Activated T-cell treated with anti-CD3 and anti-CD28 coated beads, Interleukin-2, amount 50 U/mL, for 4 hours (primary cell): ENCODE measurements at regions not wholly inside any gene's neighbourhood (a gene's known extent, or its start where the extent isn't known, plus 50 kb on each side); places are given as distances from the start of the nearest gene placed in this dataset.

Source experiments
- ATAC-seq, 2 donors: fragments of 200-7000 bp; cut with Tn5 transposase; one replicate each; pipeline ENCODE4 v1.10.0; 2021
- DNase-seq: peaks from one replicate; pipeline ENCODE4 v3.0.0-alpha.2; 2020
- H3K27me3 Mint-ChIP-seq: one replicate; pipeline ENCODE4 v1.8.0; 2021; ENCODE audit warnings: low read depth, mixed read lengths
- H3K36me3 Mint-ChIP-seq: one replicate; pipeline ENCODE4 v1.8.0; 2022; ENCODE audit warnings: mixed read lengths; ENCODE audit not compliant: insufficient read depth
- H3K4me1 Mint-ChIP-seq: one replicate; pipeline ENCODE4 v1.8.0; 2021; ENCODE audit warnings: low read depth, mixed read lengths
- H3K4me3 Mint-ChIP-seq: one replicate; pipeline ENCODE4 v1.8.0; 2021; ENCODE audit warnings: mild to moderate bottlenecking, moderate library complexity, mixed read lengths
- H3K9me3 Mint-ChIP-seq: one replicate; pipeline ENCODE4 v1.8.0; 2021; ENCODE audit warnings: mixed read lengths

- Mint-ChIP-seq H3K36me3 (no peaks in the 10 kb centered on the region), H3K4me3 (no peak overlapping the region), H3K27me3 (no peaks in the 10 kb centered on the region), H3K4me1 (no peaks in the 10 kb centered on the region), H3K9me3 (no peaks in the 10 kb centered on the region)
- no peak for DNase-seq
- ATAC-seq: no peak
These were observed 509.7 kb upstream of the MYT1L start for GRCh38 chr2:2840681-2841300.

- Mint-ChIP-seq H3K4me3 (no peak overlapping the region), H3K4me1 (no peaks in the 10 kb centered on the region), H3K36me3 (no peaks in the 10 kb centered on the region), H3K9me3 (no peaks in the 10 kb centered on the region), H3K27me3 (no peaks in the 10 kb centered on the region)
- no peak for ATAC-seq
- DNase-seq: no peak
These were observed 508.9 kb upstream of the MYT1L start for GRCh38 chr2:2839782-2840531.

- H3K4me3 Mint-ChIP-seq: no peak overlapping the region
- ATAC-seq (no peak), DNase-seq (no peak)
- no peaks in the 10 kb centered on the region for H3K9me3 Mint-ChIP-seq
- H3K4me1 Mint-ChIP-seq: no peaks in the 10 kb centered on the region
- H3K36me3 Mint-ChIP-seq: no peaks in the 10 kb centered on the region
- H3K27me3 Mint-ChIP-seq: no peaks in the 10 kb centered on the region
These were observed 508.3 kb upstream of the MYT1L start for GRCh38 chr2:2839393-2839781.

DNA sequence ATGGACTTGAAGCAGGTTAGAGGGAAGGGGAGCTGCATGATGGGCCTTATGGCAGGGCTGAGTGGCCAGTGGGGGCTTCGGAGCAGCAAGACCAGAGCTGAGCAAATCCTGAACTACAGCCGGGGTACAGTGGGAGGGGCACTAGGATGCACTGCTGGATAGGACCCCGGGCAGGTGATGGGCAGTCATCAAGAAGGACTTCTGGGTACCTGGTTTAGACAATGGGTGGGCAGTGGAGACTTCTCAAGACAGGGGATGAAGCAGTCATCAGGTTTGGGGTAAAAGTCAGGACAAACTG lies 507.4 kb upstream of the MYT1L start:
- Mint-ChIP-seq H3K36me3 (no peaks in the 10 kb centered on the region), H3K4me3 (no peak overlapping the region), H3K9me3 (no peaks in the 10 kb centered on the region), H3K4me1 (no peaks in the 10 kb centered on the region), H3K27me3 (no peaks in the 10 kb centered on the region)
- DNase-seq (no peak), ATAC-seq (no peak)

- Mint-ChIP-seq H3K36me3 (no peaks in the 10 kb centered on the region), H3K27me3 (no peaks in the 10 kb centered on the region), H3K9me3 (no peaks in the 10 kb centered on the region), H3K4me1 (no peaks in the 10 kb centered on the region), H3K4me3 (no peak overlapping the region)
- DNase-seq (no peak), ATAC-seq (no peak)
These were observed 506.9 kb upstream of the MYT1L start for GRCh38 chr2:2837746-2838547.

DNA sequence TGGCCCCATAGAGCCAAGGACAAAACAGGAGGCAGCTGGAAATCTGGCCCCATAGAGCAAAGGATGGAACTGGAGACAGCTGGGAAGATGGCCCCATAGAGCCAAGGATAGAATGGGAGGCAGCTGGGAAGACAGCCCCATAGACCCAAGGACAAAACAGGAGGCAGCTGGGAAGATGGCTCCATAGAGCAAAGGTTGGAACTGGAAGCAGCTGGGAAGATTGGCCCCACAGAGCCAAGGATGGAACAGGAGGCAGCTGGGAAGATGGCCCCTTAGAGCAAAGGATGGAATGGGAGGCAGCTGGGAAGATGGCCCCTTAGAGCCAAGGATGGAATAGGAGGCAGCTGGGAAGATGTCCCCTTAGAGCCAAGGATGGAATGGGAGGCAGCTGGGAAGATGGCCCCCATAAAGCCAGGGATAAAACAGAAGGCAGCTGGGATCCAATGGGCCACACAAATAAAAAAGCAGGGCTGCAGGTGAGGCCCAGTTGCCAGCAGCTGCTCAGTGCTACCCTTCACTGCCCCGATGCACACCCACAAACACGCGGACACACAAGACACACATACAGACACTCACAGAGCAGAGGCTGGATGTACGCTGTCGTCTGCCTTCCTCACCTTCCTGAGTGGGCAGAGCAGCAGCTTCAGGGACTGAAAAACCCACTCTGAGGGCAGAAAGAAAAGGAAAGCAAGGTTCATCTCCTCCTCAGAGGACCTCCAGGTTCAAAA lies 505.4 kb upstream of the MYT1L start:
- ATAC-seq: no peak
- H3K9me3 Mint-ChIP-seq: peaks cover under 1% of the 10 kb centered on the region
- no peaks in the 10 kb centered on the region for H3K27me3 Mint-ChIP-seq
- no peak for DNase-seq
- no peaks in the 10 kb centered on the region for H3K36me3 Mint-ChIP-seq
- H3K4me3 Mint-ChIP-seq: no peak overlapping the region
- H3K4me1 Mint-ChIP-seq: no peaks in the 10 kb centered on the region

DNA sequence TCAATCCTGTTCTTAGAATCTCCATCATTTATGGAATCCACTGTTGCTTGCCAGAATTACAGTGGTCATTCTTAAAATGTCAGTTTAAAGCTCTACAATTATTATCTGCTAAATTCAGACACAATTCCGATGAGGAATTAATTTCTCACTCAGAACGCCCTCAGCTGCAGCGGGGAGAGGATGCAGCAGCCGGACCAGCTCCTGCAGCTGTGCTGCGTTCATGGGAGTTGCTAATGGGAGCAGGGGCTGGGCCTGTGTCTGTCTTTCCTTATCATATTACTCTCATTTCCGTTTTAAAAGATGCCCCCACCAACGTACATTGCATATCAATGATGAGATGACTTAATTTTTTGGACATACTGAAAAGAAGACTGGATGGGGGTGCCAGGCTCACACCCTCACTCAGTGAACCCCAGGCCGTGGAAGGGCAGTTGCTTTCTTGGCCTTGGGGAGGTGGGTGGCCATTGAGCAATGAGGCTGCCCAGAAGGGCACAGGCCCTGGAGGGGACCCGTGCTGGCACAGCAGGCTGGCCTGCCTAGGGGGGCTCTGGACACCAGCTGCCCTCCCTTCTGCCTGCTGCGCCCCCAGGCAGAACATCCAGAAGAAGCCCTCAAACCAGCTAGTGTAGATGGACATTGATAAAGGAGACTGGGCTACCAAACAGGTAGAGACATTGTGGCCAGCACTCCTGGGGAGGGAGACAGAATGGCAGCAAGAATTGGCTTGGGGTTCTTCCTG lies 503.6 kb upstream of the MYT1L start:
- peaks cover 2% of the 10 kb centered on the region for H3K27me3 Mint-ChIP-seq
- ATAC-seq: no peak

DNA sequence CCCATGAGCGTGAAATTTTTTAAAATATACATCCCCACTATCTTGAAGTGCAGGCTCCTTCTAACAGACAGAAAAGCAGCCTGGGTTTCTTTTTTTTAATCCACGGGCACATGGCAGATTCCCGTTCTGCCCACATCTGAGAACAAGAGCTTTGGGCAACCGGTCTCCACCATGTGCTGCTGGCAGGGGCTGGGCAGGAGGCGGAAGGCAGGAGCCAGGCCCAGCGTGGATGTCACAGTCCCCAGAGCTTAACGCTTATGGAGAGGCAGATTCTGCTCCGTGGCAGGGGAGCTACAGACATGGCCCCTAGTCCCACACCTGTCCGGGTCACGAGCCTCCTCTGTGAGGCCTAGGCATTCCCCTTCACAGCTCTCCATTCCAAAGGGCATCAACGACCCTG lies 503.0 kb upstream of the MYT1L start:
- H3K27me3 Mint-ChIP-seq: peaks cover 2% of the 10 kb centered on the region
- DNase-seq (no peak), ATAC-seq (no peak)
- H3K4me1 Mint-ChIP-seq: no peaks in the 10 kb centered on the region
- no peaks in the 10 kb centered on the region for H3K36me3 Mint-ChIP-seq
- H3K4me3 Mint-ChIP-seq: no peak overlapping the region
- peaks cover 7% of the 10 kb centered on the region for H3K9me3 Mint-ChIP-seq

More for the DNA sequence above, 503.6 kb upstream of the MYT1L start:
- Mint-ChIP-seq H3K36me3 (no peaks in the 10 kb centered on the region), H3K4me1 (no peaks in the 10 kb centered on the region), H3K4me3 (no peak overlapping the region), H3K9me3 (peaks cover 7% of the 10 kb centered on the region)
- no peak for DNase-seq

DNA sequence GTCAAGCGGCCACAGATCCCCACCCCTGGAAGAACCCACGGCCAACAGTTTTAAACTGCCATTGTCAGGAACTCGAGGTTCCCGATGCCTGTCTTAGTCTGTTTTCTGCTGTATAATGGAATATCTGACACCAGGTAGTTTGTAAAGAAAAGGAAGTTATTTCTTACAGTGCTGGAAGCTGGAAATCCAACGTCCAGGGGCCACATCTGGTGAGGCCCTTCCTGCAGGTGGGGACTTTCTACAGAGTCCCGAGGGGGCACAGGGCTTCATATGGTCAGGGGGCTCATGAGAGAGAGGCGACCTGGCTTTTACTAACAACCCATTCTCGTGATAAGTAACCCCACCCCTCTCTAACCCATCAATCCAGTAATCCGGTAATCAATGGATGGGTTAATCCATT lies 501.6 kb upstream of the MYT1L start:
- H3K27me3 Mint-ChIP-seq: peaks cover 2% of the 10 kb centered on the region
- ATAC-seq (no peak), DNase-seq (no peak)
- no peaks in the 10 kb centered on the region for H3K36me3 Mint-ChIP-seq
- H3K4me3 Mint-ChIP-seq: no peak overlapping the region
- H3K4me1 Mint-ChIP-seq: no peaks in the 10 kb centered on the region
- peaks cover 7% of the 10 kb centered on the region for H3K9me3 Mint-ChIP-seq

DNA sequence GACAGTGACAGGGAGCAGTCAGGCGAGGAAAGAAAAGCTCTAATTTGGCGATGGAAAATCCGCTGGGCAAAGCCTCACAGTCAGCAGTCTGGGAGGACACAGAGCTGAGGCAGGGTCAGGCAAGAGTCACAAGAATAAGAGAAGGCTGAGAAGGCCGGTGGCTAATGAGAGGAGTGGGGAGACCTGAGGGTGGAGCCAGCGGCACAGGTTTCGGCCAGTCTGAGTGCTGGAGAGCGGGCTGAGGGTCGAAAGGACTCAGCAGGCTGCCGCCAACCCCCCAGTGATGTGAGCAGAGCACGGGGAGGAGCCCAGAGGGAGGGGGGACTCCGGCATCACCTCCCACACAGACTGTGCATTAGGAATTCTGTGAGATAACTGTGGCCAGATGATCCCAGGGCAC lies 500.6 kb upstream of the MYT1L start:
- H3K4me1 Mint-ChIP-seq: no peaks in the 10 kb centered on the region
- no peaks in the 10 kb centered on the region for H3K36me3 Mint-ChIP-seq
- peaks cover 7% of the 10 kb centered on the region for H3K9me3 Mint-ChIP-seq
- H3K4me3 Mint-ChIP-seq: no peak overlapping the region
- ATAC-seq (no peak), DNase-seq (no peak)
- H3K27me3 Mint-ChIP-seq: peaks cover 2% of the 10 kb centered on the region

GRCh38 chr2:2830576-2830975 lies 499.5 kb upstream of the MYT1L start:
- Mint-ChIP-seq H3K36me3 (no peaks in the 10 kb centered on the region), H3K27me3 (peaks cover 2% of the 10 kb centered on the region), H3K4me3 (no peak overlapping the region), H3K4me1 (no peaks in the 10 kb centered on the region), H3K9me3 (peaks cover 7% of the 10 kb centered on the region)
- DNase-seq (no peak), ATAC-seq (no peak)

DNA sequence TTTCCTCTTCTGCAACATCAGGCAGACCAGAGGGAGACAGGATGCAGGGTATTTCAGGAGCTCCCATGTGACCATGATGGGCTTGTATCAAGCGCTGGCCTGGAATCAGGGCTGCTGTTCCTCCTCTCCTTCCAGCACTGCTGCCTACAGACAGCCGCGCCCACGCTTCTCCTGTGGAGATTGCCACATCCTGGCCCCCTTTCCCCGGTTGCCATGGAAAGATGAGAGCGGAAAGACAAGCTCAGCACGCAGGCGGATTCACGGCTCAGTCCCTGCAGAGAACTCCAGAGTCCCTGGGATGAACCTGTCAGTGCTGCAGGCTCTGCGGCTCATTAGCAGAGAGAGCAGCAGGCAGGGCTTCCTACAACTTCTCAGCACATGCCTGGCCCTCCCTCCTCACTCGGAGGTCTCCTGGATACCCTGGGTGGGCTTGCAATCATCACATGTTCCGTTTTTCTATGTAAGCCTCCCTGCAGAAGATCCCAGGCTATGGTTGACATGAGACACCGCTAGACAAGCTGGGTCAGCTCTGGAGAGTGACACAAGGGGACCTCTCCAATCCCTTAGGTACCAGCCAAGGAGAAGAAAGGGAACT lies 497.8 kb upstream of the MYT1L start:
- H3K27me3 Mint-ChIP-seq: peaks cover 2% of the 10 kb centered on the region
- no peak overlapping the region for H3K4me3 Mint-ChIP-seq
- H3K36me3 Mint-ChIP-seq: no peaks in the 10 kb centered on the region
- DNase-seq: no peak
- no peak for ATAC-seq
- H3K9me3 Mint-ChIP-seq: peaks cover 10% of the 10 kb centered on the region
- H3K4me1 Mint-ChIP-seq: no peaks in the 10 kb centered on the region

DNA sequence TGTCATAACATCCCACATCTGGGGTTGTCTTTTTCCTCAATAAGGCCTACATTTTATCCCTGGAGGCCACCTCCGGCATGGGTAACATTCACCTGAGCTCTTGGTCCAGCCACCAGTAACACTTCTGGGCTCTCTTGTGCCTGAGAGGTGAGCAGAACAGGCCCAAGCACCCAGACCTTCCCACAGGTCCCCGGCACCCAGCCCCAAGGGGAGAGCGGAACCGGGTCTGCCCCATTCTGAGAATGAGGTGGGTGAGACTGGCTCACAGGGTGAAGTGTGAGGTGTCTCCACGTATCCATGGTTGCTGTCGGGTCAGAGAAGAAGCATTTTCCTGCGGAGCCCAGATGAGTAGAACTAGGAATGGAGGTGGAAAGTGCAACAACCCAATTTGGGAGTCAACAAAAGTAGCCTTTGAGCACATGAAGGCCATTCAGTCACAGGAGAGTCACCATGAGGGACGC lies 496.7 kb upstream of the MYT1L start:
- no peaks in the 10 kb centered on the region for H3K4me1 Mint-ChIP-seq
- ATAC-seq (no peak), DNase-seq (no peak)
- H3K27me3 Mint-ChIP-seq: peaks cover 4% of the 10 kb centered on the region
- H3K4me3 Mint-ChIP-seq: no peak overlapping the region
- no peaks in the 10 kb centered on the region for H3K36me3 Mint-ChIP-seq
- H3K9me3 Mint-ChIP-seq: peaks cover 10% of the 10 kb centered on the region
